OCI-M2 (cell line): ENCODE measurements at regions not wholly inside any gene's neighbourhood (a gene's known extent, or its start where the extent isn't known, plus 50 kb on each side); places are given as distances from the start of the nearest gene placed in this dataset.

Experiments
- DNase-seq: peaks from one replicate; lab custom pipeline; 2025; ENCODE audit not compliant: unreplicated experiment; lab: John Stamatoyannopoulos, UW

- no peak for DNase-seq
Measured at GRCh38 chr11:69377953-69378302, 84.0 kb downstream of the MYEOV start.

DNA sequence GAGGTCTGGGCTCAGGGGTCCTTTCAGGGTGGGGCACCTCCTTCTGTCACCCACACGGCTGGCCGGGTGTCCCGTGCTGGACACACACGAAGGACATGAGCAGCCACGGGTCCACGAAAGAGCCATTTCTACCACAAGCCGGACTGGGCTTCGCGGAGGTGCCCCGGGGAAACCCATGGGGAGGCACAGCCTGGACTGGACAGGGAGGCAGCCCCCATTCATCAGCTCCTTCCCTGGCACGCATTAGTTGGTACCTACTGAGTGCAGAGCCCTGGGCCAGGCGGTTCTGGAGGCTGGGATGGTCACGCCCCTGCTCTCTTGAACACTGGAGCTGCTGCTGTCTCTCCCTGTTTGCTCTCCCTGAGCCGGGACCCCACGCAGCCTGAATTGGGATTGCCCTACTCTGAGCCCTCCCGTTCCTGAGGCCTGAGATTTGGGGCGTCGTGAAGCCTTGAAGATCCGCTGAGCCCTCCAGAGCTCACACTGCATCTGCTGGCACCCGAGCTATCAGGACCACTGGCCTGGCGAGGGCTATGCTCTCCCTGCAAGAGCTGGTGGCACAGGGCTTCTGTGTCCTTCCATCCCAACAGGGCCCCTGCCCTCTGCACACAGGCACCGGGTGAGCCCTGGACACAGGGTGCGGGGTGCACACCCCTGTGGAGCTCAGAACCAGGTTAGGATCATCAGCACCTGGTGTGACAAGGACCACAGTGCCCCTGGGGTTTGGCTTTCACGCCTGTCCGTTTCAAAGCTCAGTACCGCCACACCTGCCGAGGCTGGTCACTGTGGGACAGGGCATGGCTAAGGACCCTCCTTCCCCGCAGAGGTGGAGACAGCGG lies 84.6 kb downstream of the MYEOV start:
- DNase-seq, result no peak

- no peak for DNase-seq
Measured at GRCh38 chr11:69380451-69380901, 86.5 kb downstream of the MYEOV start.

DNA sequence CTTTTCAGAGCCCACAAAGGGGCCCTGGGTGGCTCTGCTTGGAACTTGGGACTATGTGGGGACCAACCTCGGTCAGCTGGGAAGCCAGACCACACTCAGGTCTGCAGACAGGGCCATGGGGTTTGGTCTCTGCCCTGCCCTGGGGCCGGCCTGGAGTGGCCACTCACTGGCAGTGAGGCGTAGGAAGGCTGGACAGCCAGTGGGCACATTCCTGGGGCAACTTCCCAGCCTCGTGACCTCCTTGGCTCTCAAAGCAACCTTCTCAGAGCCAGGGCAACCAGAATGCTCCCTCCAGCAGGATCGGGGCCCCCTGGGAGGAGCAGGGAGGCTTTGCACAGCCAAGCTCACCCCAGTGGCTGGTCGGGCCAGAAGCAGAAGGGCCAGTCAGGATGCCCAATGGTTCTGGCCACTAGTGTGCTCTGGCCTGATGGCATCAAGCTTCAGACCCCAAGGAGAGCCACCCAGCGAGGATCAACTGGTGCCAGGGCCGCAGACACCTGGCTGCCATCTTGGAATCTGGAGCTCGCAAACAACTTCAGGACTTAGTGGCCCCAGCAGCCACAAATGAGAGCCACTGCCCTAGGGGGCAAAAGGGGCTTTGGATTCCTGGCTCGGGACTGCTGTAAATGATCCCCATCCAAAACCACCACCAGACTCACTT lies 87.1 kb downstream of the MYEOV start:
- DNase-seq, result no peak

GRCh38 chr11:69381681-69382130 lies 87.8 kb downstream of the MYEOV start:
- no peak for DNase-seq

- peak; percentile 40 for DNase-seq
Measured at GRCh38 chr11:69382131-69383128, 88.5 kb downstream of the MYEOV start.

DNA sequence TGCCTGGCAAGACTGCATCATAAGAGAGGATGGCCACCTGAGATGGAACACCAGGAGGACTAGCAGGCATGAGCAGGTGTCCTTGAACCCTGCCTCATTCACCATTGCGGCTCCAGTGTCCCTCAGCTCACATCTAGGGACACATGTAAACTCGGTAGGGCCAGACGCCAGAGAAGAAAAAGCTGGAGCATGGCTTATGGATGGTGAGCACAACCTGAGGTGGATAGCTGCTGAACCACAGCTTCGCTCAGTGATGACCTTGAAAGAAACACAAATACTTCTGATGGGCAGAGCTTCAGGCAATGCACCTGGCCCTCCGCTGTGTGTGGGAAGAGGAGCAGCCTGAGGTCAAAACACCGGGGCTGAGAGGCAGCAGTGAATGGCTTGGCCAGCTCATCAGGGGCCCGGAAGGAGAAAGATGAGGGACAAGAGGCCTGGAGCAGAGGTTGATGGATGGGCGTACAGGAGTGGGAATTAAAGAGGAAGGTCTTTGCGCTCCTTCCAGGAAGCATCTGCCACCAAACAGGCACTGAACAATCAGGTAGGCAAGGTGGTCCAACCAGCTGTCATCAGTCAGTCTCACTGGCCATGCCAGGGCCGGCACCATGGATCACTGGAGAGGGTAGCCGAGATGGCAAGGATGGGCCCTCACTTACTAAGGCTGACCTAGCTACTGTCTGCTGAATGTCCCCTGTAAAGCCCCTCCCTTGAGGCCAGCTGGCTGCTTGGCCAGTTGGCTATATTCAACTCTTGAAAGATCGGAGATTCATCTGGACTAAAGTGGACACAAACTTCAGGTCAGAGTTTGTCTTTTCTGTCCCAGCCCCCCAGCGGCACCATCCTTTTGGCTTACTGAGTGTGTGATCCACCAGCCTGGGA lies 89.7 kb downstream of the MYEOV start:
- no peak for DNase-seq

DNA sequence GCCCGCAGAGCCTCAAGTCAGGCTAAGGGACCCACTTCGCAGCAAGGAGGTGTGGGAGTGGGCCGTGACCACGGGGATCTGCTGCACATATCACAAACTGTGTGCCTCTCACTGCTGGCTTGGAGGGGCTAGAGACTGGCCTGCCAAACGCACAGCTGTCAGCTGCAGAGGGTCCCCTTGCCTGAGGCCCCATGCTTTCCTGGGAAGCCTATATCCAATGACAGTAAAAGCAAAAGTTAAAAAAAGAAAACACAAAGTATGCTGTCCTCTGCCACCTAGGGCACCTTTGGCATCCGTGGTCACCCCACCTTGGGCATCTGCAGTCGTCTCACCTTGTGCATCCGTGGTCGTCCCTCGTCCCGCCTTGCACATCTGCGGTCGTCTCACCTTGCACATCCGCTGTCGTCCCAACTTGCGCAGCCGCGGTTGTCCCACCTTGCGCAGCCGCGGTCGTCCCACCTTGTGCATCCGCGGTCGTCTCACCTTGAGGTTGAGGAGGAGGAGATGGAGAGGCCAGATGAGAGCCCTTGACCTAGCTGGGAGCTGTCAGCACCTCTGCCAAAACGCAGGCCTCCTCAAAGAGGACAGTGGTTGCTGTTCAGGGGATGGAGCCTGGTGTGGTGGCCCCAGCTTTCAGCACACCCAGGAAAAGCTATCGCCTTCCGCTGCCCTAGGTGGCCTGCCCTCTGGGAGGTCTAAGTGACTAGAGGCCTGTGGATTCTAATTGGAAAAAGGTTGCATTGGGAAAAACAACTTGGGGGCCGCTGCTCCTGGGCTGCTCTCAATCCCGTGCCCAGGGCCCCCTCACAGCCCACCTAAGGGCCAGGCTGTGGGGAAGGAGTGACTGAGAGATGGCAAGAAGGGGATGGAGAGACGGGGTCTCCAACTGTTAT lies 90.5 kb downstream of the MYEOV start:
- DNase-seq, result no peak

DNA sequence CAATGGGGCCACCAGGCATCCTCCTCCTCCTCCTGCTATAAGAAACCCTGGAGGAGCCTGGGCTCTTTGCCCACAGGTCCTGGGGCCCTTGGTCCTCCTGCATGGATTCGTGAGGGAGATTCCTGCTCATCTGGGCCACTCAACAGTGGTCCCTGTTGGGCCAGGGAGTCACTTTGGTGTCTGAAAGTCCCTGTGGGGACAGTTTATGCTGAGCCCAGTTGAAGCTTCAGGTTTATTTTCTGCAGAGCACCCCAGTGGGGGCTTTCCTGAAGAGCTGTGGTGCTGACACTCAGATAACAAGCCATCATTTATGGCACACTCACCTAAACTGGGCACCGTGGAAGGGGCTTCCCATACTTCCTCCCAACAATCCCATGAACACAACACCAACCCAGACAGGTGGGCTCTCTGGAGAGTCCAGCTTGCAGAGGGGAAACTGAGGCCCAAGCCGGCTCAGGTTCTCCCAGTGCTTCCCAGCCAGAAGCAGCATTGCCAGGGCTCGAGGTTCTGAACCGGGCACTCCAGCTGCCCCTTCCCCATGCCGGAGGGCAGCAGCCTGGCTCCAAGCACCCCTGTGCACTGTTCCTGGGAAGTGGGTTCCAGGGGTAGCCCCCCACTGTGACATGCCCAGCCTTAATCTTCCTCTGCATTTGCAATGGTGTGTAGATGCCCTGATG lies 91.3 kb downstream of the MYEOV start:
- DNase-seq, result no peak

DNA sequence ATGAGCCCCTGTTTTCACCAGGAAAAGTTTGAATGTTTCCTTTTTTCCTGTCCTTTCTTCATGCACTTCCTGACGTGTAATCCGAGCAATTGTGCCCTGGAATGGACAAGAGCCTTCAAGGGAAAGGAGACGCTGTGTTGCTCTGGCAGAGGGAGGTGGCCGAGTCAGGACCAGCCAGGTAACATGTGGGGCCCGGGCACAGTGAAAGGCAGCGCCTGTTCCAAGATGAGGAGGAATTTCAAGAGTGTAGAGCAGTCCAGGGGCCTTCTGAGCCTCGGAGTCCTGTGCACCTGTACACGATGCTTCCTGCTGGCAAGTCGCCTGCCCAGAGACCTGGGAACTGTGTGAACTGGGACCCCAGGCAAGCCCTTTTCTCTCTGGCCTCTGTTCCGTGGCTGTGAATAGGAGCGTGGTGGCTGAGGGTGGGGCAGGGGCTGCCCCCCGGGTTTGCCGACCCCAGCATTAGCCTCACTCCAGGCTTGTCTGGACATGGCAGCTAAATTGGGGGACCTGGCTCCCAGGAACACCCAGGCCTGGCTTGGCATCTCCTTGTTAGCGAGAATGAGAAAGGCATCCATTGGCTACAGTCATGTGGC lies 92.0 kb downstream of the MYEOV start:
- DNase-seq, result no peak

DNA sequence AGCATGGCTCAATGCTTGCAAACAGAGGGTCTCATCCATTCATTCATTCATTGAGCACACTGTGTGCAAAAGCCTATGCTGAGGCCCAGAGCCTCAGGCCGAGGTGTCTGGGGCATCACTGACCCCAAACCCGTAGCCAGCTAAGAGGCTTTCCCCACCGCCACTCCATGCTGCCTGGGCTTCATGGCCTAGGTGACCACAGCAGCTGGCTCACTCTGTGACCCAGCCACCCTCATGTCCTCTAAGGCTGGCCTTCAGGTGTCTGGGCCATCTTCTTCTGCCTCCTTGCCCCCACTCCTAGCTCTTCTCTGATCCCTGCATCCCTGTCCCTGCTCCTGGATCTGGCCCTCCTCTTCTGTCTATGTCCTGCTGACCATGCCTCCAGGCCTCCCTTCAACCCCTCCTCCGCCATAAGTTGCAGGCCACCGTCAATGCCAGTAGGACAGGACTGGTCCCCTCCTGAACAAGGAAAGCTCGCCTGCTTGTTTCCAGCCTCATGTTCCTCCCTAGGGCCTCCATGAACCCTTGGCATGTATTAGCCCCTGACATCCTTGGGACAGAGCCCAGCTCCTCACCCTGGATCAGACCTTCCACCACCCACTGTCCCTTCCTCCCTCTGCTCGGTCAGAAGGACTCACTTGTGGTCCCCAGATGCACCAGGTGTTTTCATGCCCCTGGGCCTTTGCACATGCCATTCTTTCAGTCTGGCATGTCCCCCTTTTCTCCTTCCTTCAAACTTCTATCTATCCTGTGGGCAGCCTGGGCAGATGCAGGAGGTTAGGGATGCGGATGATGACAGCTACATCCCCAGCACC lies 92.8 kb downstream of the MYEOV start:
- no peak for DNase-seq

- no peak for DNase-seq
Measured at GRCh38 chr11:69387409-69387885, 93.5 kb downstream of the MYEOV start.

- DNase-seq, result no peak
Measured at GRCh38 chr11:69388210-69388609, 93.3 kb upstream of the LINC01488 start.

- no peak for DNase-seq
Measured at GRCh38 chr11:69388661-69389060, 92.8 kb upstream of the LINC01488 start.

- no peak for DNase-seq
Measured at GRCh38 chr11:69390561-69390960, 90.9 kb upstream of the LINC01488 start.

DNA sequence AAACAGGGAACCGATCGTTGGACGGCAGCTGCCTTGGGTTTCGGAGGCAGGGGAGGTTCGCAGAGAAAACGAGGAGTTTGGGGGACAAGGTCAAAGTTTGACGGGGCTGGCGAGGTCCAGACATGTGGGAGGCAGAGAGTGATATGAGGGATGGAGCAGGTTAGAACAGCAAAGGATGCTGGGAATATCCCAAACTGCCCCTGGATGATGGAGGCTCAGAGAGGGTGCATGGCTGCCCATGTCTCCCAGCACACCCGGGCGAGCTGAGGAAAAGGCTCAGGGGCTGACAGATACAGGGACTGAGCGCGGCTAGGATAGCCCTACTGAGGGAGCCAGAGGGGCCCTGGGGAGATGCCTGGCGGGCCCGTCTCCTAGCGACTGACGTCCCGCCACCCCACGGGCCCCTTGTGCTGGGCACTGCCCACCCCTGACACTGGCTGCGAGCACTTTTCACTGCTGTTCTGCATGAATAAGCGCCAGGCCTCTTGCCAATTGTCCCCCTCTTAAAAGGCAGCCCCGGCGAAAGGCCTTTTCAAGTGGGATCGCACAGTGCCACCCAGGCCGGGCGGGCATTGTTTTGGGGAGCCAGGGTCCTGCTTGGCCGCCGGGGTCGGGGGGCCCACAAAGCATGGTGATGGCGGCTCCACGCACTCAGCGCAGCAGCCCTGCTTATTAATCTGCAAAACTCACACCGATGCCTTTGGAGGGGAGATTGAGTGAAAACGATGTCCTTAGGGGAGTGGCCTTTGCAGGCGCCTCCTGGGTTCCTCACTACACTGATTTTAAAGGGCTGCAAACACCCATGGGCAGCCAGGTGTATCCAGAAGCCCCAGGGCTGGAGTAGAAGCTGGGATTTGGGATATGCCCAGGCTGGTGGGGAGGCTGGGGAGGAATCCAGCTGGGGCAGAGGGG lies 90.0 kb upstream of the LINC01488 start:
- DNase-seq, result no peak
